KMS-11 (cell line): ENCODE measurements at regions not wholly inside any gene's neighbourhood (a gene's known extent, or its start where the extent isn't known, plus 50 kb on each side); places are given as distances from the start of the nearest gene placed in this dataset.

Source experiments
- H2AFZ ChIP-seq: fragments of 200-600 bp; sonication (generic); 2 replicates; pipeline ENCODE4 v1.6.1; 2016; ENCODE audit warnings: antibody characterized with exemption, mixed run types, low read depth
- H3K27ac ChIP-seq: fragments of 200-600 bp; sonication (generic); 2 replicates; pipeline ENCODE4 v1.6.1; 2016; ENCODE audit warnings: mild to moderate bottlenecking, mixed run types
- H3K27me3 ChIP-seq: fragments of 200-600 bp; sonication (generic); 2 replicates; pipeline ENCODE4 v1.6.1; 2017; ENCODE audit warnings: mild to moderate bottlenecking, low read depth, mixed run types, moderate library complexity; ENCODE audit not compliant: insufficient read depth
- H3K36me3 ChIP-seq: fragments of 200-600 bp; sonication (generic); 2 replicates; pipeline ENCODE4 v1.6.1; 2017; ENCODE audit warnings: mild to moderate bottlenecking, mixed run types; ENCODE audit not compliant: insufficient read depth
- H3K4me1 ChIP-seq: fragments of 200-600 bp; sonication (generic); 2 replicates; pipeline ENCODE4 v1.6.1; 2016; ENCODE audit warnings: mild to moderate bottlenecking, low read depth, mixed run types; ENCODE audit not compliant: poor library complexity, severe bottlenecking
- H3K4me2 ChIP-seq: fragments of 200-600 bp; sonication (generic); 2 replicates; pipeline ENCODE4 v1.7.0; 2016; ENCODE audit warnings: mild to moderate bottlenecking, mixed run types
- H3K4me3 ChIP-seq: fragments of 200-600 bp; sonication (generic); IDR thresholded peaks from 2 replicates; pipeline ENCODE4 v1.6.1; 2017; ENCODE audit warnings: low read depth, low read length, mixed read lengths; ENCODE audit not compliant: insufficient read depth
- H3K79me2 ChIP-seq: fragments of 200-600 bp; sonication (generic); 2 replicates; pipeline ENCODE4 v1.6.1; 2016; ENCODE audit warnings: low read depth, mixed run types; ENCODE audit not compliant: insufficient read depth
- H3K9ac ChIP-seq: fragments of 200-600 bp; sonication (generic); 2 replicates; pipeline ENCODE4 v1.6.1; 2016; ENCODE audit warnings: mild to moderate bottlenecking, mixed run types
- H4K20me1 ChIP-seq: fragments of 200-600 bp; sonication (generic); 2 replicates; pipeline ENCODE4 v1.6.1; 2016; ENCODE audit warnings: mild to moderate bottlenecking, mixed run types; ENCODE audit not compliant: insufficient read depth
- CTCF ChIP-seq: fragments of 200-600 bp; sonication (generic); conservative IDR thresholded peaks from 2 replicates; pipeline ENCODE4 v1.6.1; 2017; ENCODE audit warnings: low read depth, mild to moderate bottlenecking, antibody characterized with exemption, low read length, moderate library complexity, mixed read lengths

DNA sequence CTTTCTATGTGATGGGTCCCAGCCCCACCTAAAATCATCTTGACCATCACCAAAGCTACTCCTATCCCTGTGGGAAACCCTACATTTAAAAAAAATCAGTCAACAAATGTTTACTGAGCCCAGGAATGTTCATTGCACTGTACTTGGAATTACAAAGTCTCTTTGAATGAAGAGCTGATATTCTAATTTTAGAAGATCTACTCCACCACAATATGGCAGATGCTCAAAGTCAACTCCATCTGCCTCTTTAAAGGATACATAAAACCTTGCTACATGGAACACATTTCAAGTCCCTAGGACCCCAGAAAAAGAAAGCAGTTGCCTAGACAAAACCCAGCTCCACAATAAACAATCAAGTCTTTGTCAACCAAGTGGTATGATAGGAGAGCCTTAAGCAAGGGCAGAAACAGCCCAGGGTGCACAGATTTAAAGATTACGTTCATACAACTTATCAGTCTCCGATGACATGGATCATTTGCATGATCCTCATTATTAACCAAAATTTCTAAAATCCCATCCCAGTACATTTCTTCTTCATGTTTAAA is 234.3 kb upstream of the ACVR2A start:
- no peak for TF ChIP-seq CTCF
- Histone ChIP-seq H3K27me3 (no peaks in the 10 kb centered on the region), H3K9ac (no peak overlapping the region), H3K4me1 (no peaks in the 10 kb centered on the region), H4K20me1 (no peaks in the 10 kb centered on the region), H3K4me2 (no peak overlapping the region), H3K36me3 (no peaks in the 10 kb centered on the region), H2AFZ (no peak overlapping the region), H3K79me2 (no peaks in the 10 kb centered on the region), H3K4me3 (no peak overlapping the region), H3K27ac (no peak overlapping the region)

DNA sequence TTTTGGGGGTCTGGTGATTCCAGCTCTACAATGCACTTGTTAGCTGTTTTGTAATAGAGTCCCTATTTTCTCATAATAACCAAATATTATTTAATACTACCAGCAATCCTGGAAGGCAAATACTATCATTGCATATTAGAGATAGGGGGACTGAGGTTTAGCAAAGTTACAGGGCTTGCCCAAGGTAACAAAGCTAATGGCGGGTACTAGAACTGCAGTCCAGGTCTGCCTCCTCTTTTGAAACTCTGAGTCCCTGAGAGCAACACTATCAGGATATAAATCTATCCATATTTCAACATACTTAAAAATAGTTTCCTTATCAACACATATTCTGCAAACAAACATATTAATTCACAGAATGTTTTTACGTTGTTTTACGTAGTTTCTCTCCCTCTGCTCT is 235.5 kb upstream of the ACVR2A start:
- H3K4me3 ChIP-seq, result no peak overlapping the region
- H4K20me1 ChIP-seq, result no peaks in the 10 kb centered on the region
- H3K4me2 ChIP-seq, result no peak overlapping the region
- no peaks in the 10 kb centered on the region for H3K4me1 ChIP-seq
- TF ChIP-seq CTCF, result no peak
- no peaks in the 10 kb centered on the region for H3K79me2 ChIP-seq
- no peaks in the 10 kb centered on the region for H3K36me3 ChIP-seq
- no peak overlapping the region for H3K9ac ChIP-seq
- no peak overlapping the region for H2AFZ ChIP-seq
- no peak overlapping the region for H3K27ac ChIP-seq
- H3K27me3 ChIP-seq, result no peaks in the 10 kb centered on the region

DNA sequence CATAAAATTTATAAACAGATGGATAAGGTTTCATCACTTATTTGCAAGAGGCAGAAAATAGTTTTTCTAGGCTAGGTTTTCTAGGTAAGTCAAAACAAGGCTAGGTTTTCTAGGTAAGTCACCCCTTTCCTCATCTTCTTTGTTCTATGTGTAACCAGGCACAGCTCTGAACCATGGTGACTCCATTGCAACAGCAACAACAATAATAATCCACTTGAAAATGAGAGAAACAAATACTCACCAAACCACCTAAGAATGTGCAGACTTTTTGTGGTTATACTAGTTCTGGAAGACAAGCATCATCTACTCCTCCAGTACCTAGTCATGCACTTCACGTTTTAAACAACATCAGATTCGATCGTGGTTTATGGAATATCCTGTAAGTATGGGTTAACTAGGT is 237.4 kb upstream of the ACVR2A start:
- no peak overlapping the region for H3K4me2 ChIP-seq
- no peaks in the 10 kb centered on the region for H4K20me1 ChIP-seq

GRCh38 chr2:147603876-147604275 is 241.0 kb upstream of the ACVR2A start:
- no peak overlapping the region for H3K4me2 ChIP-seq

More for the DNA sequence above, 237.4 kb upstream of the ACVR2A start:
- no peak for TF ChIP-seq CTCF
- H3K36me3 ChIP-seq, result no peaks in the 10 kb centered on the region
- H2AFZ ChIP-seq, result no peak overlapping the region
- H3K4me3 ChIP-seq, result no peak overlapping the region
- no peak overlapping the region for H3K27ac ChIP-seq
- H3K79me2 ChIP-seq, result no peaks in the 10 kb centered on the region
- no peaks in the 10 kb centered on the region for H3K27me3 ChIP-seq
- H3K4me1 ChIP-seq, result no peaks in the 10 kb centered on the region
- no peak overlapping the region for H3K9ac ChIP-seq

More at GRCh38 chr2:147603876-147604275, 241.0 kb upstream of the ACVR2A start:
- H3K27ac ChIP-seq, result no peak overlapping the region
- no peaks in the 10 kb centered on the region for H3K4me1 ChIP-seq
- TF ChIP-seq CTCF, result no peak
- no peak overlapping the region for H3K9ac ChIP-seq
- H2AFZ ChIP-seq, result no peak overlapping the region
- H3K36me3 ChIP-seq, result no peaks in the 10 kb centered on the region
- H3K4me3 ChIP-seq, result no peak overlapping the region
- no peaks in the 10 kb centered on the region for H4K20me1 ChIP-seq
- H3K27me3 ChIP-seq, result no peaks in the 10 kb centered on the region
- H3K79me2 ChIP-seq, result no peaks in the 10 kb centered on the region
